Limb (tissue), 2 donors: ENCODE measurements at regions not wholly inside any gene's neighbourhood (a gene's known extent, or its start where the extent isn't known, plus 50 kb on each side); places are given as distances from the start of the nearest gene placed in this dataset.
A peak's percentile ranks its signal among the peaks of the same experiment; 100 is the strongest.
"Not testable (repeated sequence)": the region's sequence is repeated elsewhere in the genome, so short reads cannot be mapped to it uniquely, and the experiment has no call there.

Experiments
- DNase-seq, 2 donors: peaks; one replicate each; pipeline ENCODE4 v3.0.0-alpha.2; 2016; ENCODE audit errors: extremely low spot score in 2 of 2

DNA sequence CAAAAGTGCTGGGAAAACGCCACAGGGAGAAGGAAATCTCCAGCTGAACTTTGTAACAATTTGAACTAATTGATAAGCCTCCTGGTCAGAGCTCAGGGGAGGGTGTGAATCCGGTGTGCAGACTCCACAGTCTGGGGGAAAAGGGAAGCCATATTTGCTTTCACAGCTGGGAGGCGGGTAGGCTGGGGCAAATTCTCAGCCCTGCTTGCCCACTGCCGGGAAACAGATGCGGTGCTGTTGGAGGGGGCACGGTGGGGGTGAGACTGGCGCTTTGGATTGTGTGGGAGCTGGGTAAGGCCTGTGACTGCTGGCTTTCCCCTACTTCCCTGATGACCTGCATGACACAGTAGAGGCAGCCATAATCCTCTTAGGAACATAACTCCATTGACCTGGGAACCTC lies 134.8 kb downstream of the ADCYAP1 start:
- no peak for DNase-seq

- not testable (repeated sequence) for DNase-seq
Observed at GRCh38 chr18:1043039-1043438, 138.4 kb downstream of the ADCYAP1 start.

DNA sequence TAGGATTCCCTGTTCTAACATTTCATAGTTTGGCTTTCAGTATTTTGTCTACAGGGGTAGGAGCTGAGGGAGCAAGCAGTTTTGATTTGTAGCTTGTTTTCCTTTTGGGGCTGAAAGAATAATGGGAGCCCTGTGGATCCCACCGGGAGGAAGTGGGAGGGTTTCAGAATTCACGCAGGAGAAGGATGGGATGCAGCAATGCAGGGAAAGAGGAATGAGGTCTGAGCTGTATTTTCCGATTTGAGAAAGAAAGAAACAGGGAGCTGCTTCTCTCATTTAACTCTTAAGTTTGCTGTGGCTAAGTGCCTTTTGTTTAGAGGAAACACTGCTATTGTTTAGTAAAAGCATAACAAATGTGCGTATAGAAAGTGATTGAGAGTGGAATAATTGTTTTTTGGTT lies 141.0 kb downstream of the ADCYAP1 start:
- DNase-seq: peak in 1 of 2 donors; percentile 25

GRCh38 chr18:1047406-1047805 lies 142.7 kb downstream of the ADCYAP1 start:
- no peak for DNase-seq

- no peak for DNase-seq
Observed at GRCh38 chr18:1048032-1048431, 143.4 kb downstream of the ADCYAP1 start.

GRCh38 chr18:1049173-1049572 lies 144.5 kb downstream of the ADCYAP1 start:
- DNase-seq: no peak

DNA sequence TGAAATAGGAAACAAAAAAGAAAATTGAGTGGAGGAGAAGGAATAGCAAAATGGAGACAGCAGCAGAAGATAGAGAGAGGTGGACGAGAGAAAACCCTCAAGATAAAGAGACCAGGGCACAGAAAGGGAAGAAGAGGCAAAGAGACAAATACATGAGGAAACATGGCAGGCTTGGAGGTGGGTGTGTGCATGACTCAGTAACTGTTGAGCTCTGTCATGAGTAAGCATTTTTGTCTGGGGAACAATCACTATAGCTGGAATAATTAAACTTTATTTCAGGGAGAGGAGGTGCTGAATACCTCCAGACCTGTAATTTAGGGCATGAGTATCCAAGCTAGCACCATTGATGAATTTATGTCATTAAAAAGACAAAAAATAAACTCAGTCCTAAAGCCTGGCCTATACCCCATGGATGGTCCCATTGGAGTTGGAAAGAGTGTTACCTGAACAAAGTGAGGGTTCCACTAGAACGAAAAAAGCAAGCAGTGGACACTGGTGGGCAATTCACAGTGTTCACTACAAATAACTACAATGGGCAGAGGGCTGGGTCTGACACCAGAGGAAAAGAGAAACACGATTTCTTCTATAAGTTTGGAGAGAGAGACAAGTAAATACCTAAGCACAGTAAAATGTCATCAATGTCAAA lies 145.5 kb downstream of the ADCYAP1 start:
- no peak for DNase-seq

DNA sequence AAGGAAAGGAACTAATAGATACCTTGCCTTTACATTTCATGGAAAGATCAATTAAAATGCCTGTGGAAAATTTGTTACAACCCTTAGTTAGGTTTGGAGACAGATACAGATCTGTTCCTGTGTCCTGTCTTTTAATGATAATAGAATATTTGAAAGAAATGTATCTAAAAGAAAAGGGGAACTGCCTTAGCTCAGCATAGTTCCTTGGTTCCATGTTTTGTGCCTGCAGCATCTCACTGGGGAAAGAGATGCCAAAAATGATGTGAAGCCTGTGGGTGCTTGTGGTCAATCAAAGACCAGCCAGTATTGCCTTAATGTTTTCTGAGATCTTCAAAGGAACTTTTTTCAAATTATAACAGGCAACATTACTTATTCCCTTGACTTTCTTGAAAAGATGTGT lies 147.6 kb downstream of the ADCYAP1 start:
- no peak for DNase-seq

GRCh38 chr18:1053331-1054315 lies 149.0 kb downstream of the ADCYAP1 start:
- DNase-seq: peak in 1 of 2 donors; percentile 14

DNA sequence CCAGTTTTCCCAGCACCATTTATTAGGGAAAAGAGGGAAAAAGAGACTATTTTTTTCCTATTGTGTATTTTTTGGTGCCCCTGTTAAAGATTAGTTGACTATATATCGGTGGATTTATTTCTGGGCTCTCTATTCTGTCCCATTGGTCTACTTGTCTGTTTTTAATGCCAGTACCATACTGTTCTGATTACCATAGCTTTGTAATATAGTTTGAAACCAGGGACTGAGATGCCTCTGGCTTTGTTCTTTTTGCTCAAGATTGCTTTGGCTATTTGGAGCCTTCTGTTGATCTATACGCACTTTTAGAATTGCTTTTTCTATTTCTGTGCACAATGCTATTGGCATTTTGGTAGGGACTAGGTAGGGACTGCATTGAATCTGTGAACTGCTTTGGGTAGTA lies 151.7 kb downstream of the ADCYAP1 start:
- no peak for DNase-seq

GRCh38 chr18:1057367-1057766 lies 152.7 kb downstream of the ADCYAP1 start:
- no peak for DNase-seq

- no peak for DNase-seq
Observed at GRCh38 chr18:1062588-1062987, 157.9 kb downstream of the ADCYAP1 start.

DNA sequence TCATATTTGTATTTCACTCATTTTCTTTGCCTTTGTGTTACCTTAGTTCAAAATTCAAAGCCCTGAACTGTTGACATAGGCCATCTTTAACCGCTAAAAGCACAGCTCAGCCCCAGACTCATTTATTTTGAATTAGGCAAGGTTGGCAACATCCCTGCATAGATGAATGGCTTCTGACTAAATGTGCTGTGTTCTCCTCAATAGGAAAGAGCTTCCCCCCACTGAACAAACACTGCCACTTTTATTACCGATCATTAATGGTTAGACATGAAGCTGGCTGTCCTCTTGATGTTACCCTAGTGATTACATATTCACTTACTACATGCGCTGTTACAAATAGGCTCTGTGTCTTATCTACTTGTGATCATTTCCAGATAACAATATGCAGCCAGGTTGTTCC lies 170.7 kb downstream of the ADCYAP1 start:
- no peak for DNase-seq

DNA sequence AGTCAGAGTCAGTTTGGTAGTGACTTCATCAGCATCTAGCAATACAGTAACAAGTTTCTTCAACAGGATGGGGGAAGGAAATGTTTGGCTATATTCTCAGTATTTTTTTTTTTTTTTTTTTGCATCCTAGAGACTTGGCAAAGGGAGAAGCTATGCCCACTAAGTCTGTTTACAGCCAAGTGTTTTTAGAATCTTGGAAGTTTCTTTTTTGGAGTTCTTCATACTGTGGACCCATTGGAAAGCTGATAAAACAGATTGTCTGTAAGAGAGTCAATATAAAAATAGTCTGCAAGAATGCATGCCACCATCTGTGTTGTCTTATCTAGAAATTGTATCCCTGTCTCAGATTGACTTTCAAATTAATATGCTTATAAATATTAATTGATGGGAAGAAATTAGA lies 171.2 kb downstream of the ADCYAP1 start:
- no peak for DNase-seq

- no peak for DNase-seq
Observed at GRCh38 chr18:1078301-1078700, 173.6 kb downstream of the ADCYAP1 start.

GRCh38 chr18:1083675-1084074 lies 179.0 kb downstream of the ADCYAP1 start:
- not testable (repeated sequence) for DNase-seq

- DNase-seq: no peak
Observed at GRCh38 chr18:1090758-1091157, 186.1 kb downstream of the ADCYAP1 start.

- DNase-seq: no peak
Observed at GRCh38 chr18:1092228-1092627, 187.6 kb downstream of the ADCYAP1 start.

DNA sequence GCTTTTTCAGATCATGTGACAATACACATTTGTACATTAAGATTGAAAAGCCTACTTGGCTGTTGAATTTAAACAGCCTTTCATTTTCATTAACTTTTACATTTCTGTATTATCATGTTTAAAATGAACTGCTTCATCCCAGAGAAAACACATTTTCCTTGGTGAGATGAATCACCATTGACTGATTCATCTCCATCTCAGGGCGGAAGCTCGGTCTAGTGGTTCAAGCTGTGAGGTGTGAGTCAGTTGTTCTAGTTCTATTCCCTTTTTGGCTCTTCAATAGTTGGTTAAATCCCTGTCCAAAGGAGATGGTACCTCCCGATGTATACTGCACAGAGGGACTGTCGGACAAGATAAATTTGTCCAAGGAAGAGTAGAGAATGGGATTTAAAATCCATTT lies 189.7 kb downstream of the ADCYAP1 start:
- no peak for DNase-seq

DNA sequence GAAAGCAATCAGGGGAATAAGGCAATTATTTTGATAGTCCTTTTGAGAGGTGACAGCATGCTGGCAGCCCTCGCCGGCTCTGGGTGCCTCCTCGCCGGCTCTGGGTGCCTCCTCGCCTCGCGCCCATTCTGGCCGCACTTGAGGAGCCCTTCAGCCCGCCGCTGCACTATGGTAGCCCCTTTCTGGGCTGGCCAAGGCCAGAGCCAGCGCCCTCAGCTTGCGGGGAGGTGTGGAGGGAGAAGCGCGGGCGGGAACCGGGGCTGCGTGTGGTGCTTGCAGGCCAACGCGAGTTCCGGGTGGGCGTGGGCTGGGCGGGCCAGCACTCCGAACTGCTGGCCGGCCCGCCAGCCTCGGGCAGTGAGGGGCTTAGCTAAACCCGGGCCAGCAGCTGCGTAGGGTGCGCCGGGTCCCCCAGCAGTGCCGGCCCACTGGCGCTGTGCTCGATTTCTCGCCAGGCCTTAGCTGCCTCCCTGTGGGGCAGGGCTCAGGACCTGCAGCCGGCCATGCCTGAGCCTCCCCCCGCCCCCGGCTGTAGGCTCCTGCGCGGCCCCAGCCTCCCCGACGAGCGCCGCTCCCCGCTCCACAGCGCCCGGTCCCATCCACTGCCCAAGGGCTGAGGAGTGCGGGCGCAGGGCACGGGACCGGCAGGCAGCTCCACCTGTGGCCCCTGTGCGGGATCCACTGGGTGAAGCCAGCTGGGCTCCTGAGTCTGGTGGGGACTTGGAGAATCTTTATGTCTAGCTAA lies 193.5 kb downstream of the ADCYAP1 start:
- DNase-seq: not testable (repeated sequence)

- DNase-seq: no peak
Observed at GRCh38 chr18:1102848-1103247, 198.2 kb downstream of the ADCYAP1 start.

- DNase-seq: no peak
Observed at GRCh38 chr18:1103537-1103936, 198.9 kb downstream of the ADCYAP1 start.
